OCI-LY7 (cell line): ENCODE measurements at regions not wholly inside any gene's neighbourhood (a gene's known extent, or its start where the extent isn't known, plus 50 kb on each side); places are given as distances from the start of the nearest gene placed in this dataset.

ENCODE experiments used
- BruUV-seq: library from RNA; stranded (reverse); fragments of 400-500 nt; replicated peaks from 2 replicates; lab custom pipeline; 2021; lab: Mats Ljungman, UMichigan
- CTCF ChIA-PET: fragments of 300-600 bp; sonication (Branson Sonifier 250); formaldehyde crosslinking; loops from one replicate; lab custom pipeline; 2022; ENCODE audit warnings: antibody characterized with exemption; ENCODE audit not compliant: unreplicated experiment; lab: Charles Lee
- POLR2A ChIA-PET: fragments of 300-600 bp; sonication (Branson Sonifier 250); formaldehyde crosslinking; loops from one replicate; lab custom pipeline; 2022; ENCODE audit warnings: antibody characterized with exemption; lab: Charles Lee
- DNase-seq: peaks from one replicate; pipeline ENCODE4 v3.0.0-alpha.2; 2015; ENCODE audit warnings: low spot score
- H2AFZ ChIP-seq: fragments of 200-600 bp; sonication (generic), shearing (Covaris generic); 2 replicates; pipeline ENCODE4 v1.6.1; 2014; ENCODE audit warnings: mild to moderate bottlenecking, antibody characterized with exemption, low read length, moderate library complexity
- H3K27ac ChIP-seq: fragments of 200-600 bp; sonication (generic); 2 replicates; pipeline ENCODE4 v1.5.1; 2014; ENCODE audit warnings: mixed run types, low read depth, mild to moderate bottlenecking, moderate library complexity, low read length, inconsistent platforms; ENCODE audit not compliant: poor library complexity, severe bottlenecking
- H3K36me3 ChIP-seq: fragments of 200-600 bp; sonication (generic); 2 replicates; pipeline ENCODE4 v1.6.1; 2014; ENCODE audit warnings: mild to moderate bottlenecking, antibody characterized with exemption, low read length, moderate library complexity, mixed read lengths; ENCODE audit not compliant: insufficient read depth
- H3K4me1 ChIP-seq: fragments of 200-600 bp; sonication (generic); 2 replicates; pipeline ENCODE4 v1.5.1; 2014; ENCODE audit warnings: mild to moderate bottlenecking, low read length; ENCODE audit not compliant: insufficient read depth, poor library complexity, severe bottlenecking
- H3K4me2 ChIP-seq: fragments of 200-600 bp; sonication (generic); 2 replicates; pipeline ENCODE4 v1.6.1; 2014; ENCODE audit warnings: mild to moderate bottlenecking, low read length
- H3K4me3 ChIP-seq: fragments of 200-600 bp; sonication (generic); 2 replicates; pipeline ENCODE4 v1.5.1; 2014; ENCODE audit warnings: mild to moderate bottlenecking, low read depth, low read length; ENCODE audit not compliant: poor library complexity, severe bottlenecking
- H3K79me2 ChIP-seq: fragments of 200-600 bp; sonication (generic); 2 replicates; pipeline ENCODE4 v1.6.1; 2016; ENCODE audit warnings: low read depth, mild to moderate bottlenecking, low read length, moderate library complexity, mixed read lengths; ENCODE audit not compliant: insufficient read depth
- H3K9me2 ChIP-seq: fragments of 200-600 bp; sonication (generic); 2 replicates; pipeline ENCODE4 v1.6.1; 2016; ENCODE audit warnings: mild to moderate bottlenecking, low read length, mixed read lengths; ENCODE audit not compliant: insufficient read depth
- H3K9me3 ChIP-seq: fragments of 200-600 bp; sonication (generic); 2 replicates; pipeline ENCODE4 v1.6.1; 2014; ENCODE audit warnings: mild to moderate bottlenecking, mixed run types, low read length, mixed read lengths
- H4K20me1 ChIP-seq: fragments of 200-600 bp; sonication (generic); 2 replicates; pipeline ENCODE4 v1.6.1; 2014; ENCODE audit warnings: mild to moderate bottlenecking, antibody characterized with exemption, low read length, moderate library complexity, mixed read lengths; ENCODE audit not compliant: insufficient read depth
- CTCF ChIP-seq: fragments of 200-600 bp; sonication (generic); conservative IDR thresholded peaks from 2 replicates; pipeline ENCODE4 v1.5.1; 2014; ENCODE audit warnings: mild to moderate bottlenecking, antibody characterized with exemption, low read length, moderate library complexity, mixed read lengths
- EZH2phosphoT487 ChIP-seq: fragments of 200-600 bp; sonication (generic); IDR thresholded peaks from 2 replicates; pipeline ENCODE4 v1.6.1; 2018; ENCODE audit warnings: low read depth, borderline replicate concordance, mild to moderate bottlenecking, mixed run types, antibody characterized with exemption, low read length, moderate library complexity, mixed read lengths
- intact Hi-C: fragments of 100-400 bp; cut with micrococcal nuclease; formaldehyde crosslinking; loops from one replicate; pipeline ENCODE4 v1.10.0; 2022; ENCODE audit not compliant: unreplicated experiment

- no peak for DNase-seq
- ChIA-PET POLR2A (interaction anchor here (0.9 kb wide), 1 partner anchor 322 kb away, joined by 4 read pairs; no protein-coding TSS in a partner anchor), CTCF (no interaction called here)
- H3K27ac ChIP-seq: no peak overlapping the region
- H3K4me2 ChIP-seq: no peak overlapping the region
- peaks cover 5% of the 10 kb centered on the region; the same call in 1 of the 2 replicates for H3K79me2 ChIP-seq
- TF ChIP-seq EZH2phosphoT487 (no peak), CTCF (no peak)
- intact Hi-C loops: no loop called here
- peaks cover 22% of the 10 kb centered on the region for H3K36me3 ChIP-seq
- H3K4me1 ChIP-seq: no peaks in the 10 kb centered on the region
- no peaks in the 10 kb centered on the region for H4K20me1 ChIP-seq
- no peaks in the 10 kb centered on the region for H3K9me2 ChIP-seq
- H3K9me3 ChIP-seq: no peaks in the 10 kb centered on the region
- no peak overlapping the region for H3K4me3 ChIP-seq
- BruUV-seq: no TSS peak
- H2AFZ ChIP-seq: no peak overlapping the region
Measured at GRCh38 chr2:74067221-74067747, 80.4 kb downstream of the BOLA3 start.

GRCh38 chr2:74070991-74071390 lies 76.7 kb downstream of the BOLA3 start:
- peaks cover 5% of the 10 kb centered on the region; the same call in 1 of the 2 replicates for H3K79me2 ChIP-seq
- no peak for TF ChIP-seq CTCF
- TF ChIP-seq EZH2phosphoT487: no peak
- H2AFZ ChIP-seq: no peak overlapping the region
- H3K4me2 ChIP-seq: no peak overlapping the region
- no TSS peak for BruUV-seq
- H3K4me3 ChIP-seq: no peak overlapping the region
- no peak overlapping the region for H3K27ac ChIP-seq
- no peaks in the 10 kb centered on the region for H3K4me1 ChIP-seq
- H3K9me2 ChIP-seq: no peaks in the 10 kb centered on the region
- DNase-seq: no peak
- POLR2A ChIA-PET: interaction anchor here (1.2 kb wide), 1 partner anchor 11 kb away, joined by 7 read pairs; no protein-coding TSS in a partner anchor
- H3K36me3 ChIP-seq: peaks cover 41% of the 10 kb centered on the region
- no peaks in the 10 kb centered on the region for H3K9me3 ChIP-seq
- intact Hi-C loops: no loop called here
- CTCF ChIA-PET: no interaction called here
- no peaks in the 10 kb centered on the region for H4K20me1 ChIP-seq

DNA sequence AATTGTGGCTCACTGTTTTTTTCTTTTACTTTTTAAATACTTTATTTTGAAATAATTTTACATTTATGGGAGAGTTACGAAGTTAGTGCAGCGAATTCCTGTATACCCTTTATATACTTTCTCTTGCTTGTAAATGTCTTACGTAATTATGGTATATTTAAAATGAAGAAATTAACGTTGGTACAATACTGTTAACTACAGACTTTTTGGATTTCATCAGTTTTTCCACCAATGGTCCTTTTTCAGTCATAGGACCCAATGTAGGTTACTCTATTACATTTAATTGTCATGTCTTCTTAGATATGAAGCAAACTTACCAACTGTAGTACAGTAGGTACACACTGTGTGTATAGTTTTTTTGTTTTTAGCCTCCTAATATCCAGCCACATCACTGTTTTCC lies 76.3 kb downstream of the BOLA3 start:
- intact Hi-C loops: no loop called here
- Histone ChIP-seq H4K20me1 (no peaks in the 10 kb centered on the region), H3K9me3 (no peaks in the 10 kb centered on the region), H3K4me2 (no peak overlapping the region), H3K4me1 (no peaks in the 10 kb centered on the region), H3K79me2 (peaks cover 5% of the 10 kb centered on the region; the same call in 1 of the 2 replicates), H3K9me2 (no peaks in the 10 kb centered on the region), H3K27ac (no peak overlapping the region), H2AFZ (no peak overlapping the region), H3K36me3 (peaks cover 43% of the 10 kb centered on the region), H3K4me3 (no peak overlapping the region)
- ChIA-PET CTCF (no interaction called here), POLR2A (interaction anchor here (1.2 kb wide), 1 partner anchor 12 kb away, joined by 7 read pairs; no protein-coding TSS in a partner anchor)
- no TSS peak for BruUV-seq
- no peak for TF ChIP-seq CTCF
- TF ChIP-seq EZH2phosphoT487: no peak
- no peak for DNase-seq
